Left lobe of liver (tissue), 2 donors: ENCODE measurements at regions not wholly inside any gene's neighbourhood (a gene's known extent, or its start where the extent isn't known, plus 50 kb on each side); places are given as distances from the start of the nearest gene placed in this dataset.
"Not testable (repeated sequence)": the region's sequence is repeated elsewhere in the genome, so short reads cannot be mapped to it uniquely, and the experiment has no call there.

ENCODE experiments used
- ATAC-seq: fragments of 200-7000 bp; cut with Tn5 transposase; one replicate; pipeline ENCODE4 v1.9.1; 2020; ENCODE audit warnings: mild to moderate bottlenecking, moderate library complexity
- DNase-seq: peaks from one replicate; pipeline ENCODE4 v3.0.0-alpha.2; 2020; ENCODE audit warnings: low spot score
- donor health status: DM: no; HTN: no; CAD: no; lungs with moderate emphysema.
- donor health status: DM: no; HTN: yes; CAD: no.

DNA sequence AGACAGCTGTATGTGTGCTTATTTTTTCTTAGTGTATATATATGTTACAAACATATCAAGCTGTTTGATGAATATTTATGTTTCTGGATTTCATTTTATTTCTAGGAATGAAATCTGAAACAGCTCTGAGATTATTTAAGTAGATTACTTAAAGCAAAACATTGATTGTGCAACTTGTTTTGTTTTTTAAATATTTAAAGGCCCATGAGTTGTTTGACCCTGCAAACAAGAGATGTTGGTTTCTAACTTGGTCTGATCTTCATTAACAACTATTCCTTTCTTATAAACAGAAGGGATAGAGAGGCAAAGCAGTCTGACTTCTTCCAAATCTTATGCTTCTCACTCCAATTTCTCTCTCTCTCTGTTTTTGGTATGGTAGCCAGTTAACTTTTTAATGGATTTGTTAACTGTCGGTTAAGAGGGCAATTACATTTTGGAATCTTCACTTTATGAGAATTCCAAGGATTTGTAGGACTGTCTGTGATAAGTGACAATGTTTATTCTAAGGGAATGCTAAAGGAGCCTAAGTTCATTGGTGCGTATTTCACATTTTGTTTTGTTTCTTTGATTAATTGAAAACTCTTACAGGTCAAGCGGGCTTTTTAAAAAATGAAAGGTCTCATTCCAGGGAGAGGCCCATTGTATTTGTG, 102.6 kb upstream of the HMGA2 start:
- no peak for ATAC-seq
- DNase-seq = no peak

- ATAC-seq = no peak
- DNase-seq = no peak
Observed at GRCh38 chr12:65725376-65725775, 98.9 kb upstream of the HMGA2 start.

DNA sequence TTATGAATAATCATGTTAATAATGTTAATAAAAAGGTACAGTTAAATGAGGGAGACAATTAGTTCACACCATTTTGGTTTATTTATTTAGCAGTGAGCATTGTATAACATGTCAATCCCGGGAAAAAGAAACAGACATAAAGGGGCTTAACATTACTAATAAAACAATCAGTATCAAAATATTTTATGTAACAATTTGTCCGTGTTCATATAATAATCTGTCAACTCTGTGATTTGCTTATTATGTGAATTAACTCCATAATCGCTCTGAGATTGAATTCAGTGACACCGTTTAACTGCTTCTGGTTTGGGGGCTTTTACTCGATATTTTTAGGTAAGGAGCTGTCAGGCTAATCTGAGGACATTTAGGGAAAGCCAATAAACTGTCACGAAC, 95.8 kb upstream of the HMGA2 start:
- no peak for ATAC-seq
- no peak for DNase-seq

DNA sequence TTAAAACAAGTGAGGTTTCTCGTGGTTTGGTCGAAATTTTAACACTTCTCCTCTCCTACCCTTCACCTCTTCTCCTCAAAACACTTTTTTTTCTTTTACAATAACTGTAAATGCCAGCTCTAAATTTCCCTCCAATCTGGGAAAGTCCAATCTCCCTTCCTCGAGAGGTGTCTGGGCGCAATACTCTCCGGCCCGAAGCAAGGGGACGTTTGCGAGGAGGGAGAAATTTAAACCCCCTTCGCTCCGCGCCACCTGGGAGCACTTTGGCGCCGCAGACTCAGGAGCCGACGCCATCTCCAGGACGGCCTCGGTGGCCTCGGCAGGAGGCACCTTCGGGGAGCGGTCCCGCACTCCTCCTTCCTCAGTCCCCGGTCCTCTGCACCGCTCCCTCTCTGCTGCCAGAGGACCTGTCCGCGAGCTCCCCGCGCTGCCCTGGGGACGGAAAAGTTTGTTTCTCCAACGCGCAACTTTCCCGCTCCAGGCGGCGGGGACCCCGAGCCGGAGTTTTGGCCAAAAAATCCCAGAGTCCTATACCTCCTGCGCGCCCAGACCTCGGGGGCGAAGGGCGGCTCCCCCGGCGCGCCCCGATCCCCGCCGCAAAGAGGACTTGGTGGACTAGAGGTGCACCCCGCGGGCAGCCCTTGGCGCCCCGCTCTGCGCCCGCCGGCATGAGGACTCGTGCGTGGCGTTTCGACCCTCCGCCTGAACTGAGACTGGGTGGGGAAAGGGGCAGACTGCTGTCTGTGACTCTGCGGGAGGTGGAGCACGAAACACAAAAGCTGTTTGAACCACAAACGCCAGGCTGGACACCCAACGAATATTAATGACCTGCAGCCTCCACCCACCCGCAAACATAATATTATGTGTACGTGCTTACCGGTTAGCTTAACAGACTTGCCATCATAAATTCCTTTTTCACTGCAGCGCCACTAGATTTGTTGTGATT, 95.2 kb upstream of the HMGA2 start:
- DNase-seq (no peak), ATAC-seq (no peak)

DNA sequence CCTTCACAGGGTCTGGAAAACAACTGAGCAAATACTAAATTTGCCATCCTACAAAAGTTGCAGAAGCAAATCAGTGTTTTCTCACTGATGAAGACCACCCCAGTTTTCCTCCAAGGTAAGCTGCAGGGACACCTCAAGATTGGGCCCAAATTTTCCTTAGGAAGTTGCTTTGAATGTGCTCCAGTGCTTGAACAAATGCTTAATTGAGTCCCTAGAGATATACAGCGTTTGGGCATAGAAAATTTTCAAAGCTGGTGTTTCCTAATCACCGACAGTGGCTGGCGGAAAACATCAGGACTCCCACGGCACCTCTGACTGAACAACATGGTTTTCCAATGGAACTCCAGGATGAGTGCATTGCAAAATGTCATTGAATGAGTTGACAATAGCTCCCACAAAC, 92.5 kb upstream of the HMGA2 start:
- DNase-seq (no peak), ATAC-seq (no peak)

GRCh38 chr12:65733643-65734042, 90.6 kb upstream of the HMGA2 start:
- not testable (repeated sequence) for ATAC-seq, DNase-seq

- no peak for DNase-seq
- ATAC-seq = no peak
Observed at GRCh38 chr12:65734226-65734625, 90.1 kb upstream of the HMGA2 start.

DNA sequence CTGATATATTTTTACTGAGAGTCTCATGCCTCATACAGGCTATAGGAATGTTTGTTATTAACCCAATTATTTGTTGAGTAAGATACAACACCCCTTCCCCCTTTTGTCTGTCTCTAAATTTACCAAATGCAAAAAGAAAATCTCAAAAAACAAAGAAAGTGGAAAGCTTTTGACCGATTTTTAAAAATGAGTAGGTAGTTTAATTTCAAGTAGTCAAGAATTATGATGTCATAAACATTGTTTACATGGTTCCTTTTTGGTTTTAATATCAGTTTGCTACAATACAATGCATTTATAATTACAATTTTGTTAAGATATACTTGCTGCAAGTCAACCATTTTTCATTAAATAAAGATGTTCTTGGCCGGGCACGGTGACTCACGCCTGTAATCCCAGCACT, 84.7 kb upstream of the HMGA2 start:
- no peak for DNase-seq
- ATAC-seq = no peak

- ATAC-seq = no peak
- no peak for DNase-seq
Observed at GRCh38 chr12:65740506-65740872, 83.8 kb upstream of the HMGA2 start.

GRCh38 chr12:65740873-65741600, 83.2 kb upstream of the HMGA2 start:
- DNase-seq (no peak), ATAC-seq (peak; percentile 60)

DNA sequence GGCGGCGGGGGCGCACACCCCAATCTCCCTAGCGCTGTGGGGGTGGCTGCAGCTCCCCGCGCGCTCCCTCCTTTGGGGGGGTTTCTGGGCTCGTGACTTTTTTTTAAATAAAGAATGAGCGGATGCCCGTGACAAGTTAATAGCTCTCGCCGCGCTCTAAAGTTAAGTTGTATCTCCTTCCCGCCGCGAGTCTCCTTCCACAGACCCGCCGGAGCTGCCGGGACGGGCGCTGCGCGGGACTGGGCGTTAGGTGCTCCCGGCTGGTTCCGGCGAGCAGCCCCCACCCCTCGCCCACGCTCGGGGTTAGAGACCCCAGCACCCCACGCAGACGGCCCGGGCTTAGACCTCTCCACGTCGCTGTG, 82.6 kb upstream of the HMGA2 start:
- DNase-seq = no peak
- peak; percentile 11 for ATAC-seq

- DNase-seq (no peak), ATAC-seq (no peak)
Observed at GRCh38 chr12:65742018-65743010, 82.0 kb upstream of the HMGA2 start.

DNA sequence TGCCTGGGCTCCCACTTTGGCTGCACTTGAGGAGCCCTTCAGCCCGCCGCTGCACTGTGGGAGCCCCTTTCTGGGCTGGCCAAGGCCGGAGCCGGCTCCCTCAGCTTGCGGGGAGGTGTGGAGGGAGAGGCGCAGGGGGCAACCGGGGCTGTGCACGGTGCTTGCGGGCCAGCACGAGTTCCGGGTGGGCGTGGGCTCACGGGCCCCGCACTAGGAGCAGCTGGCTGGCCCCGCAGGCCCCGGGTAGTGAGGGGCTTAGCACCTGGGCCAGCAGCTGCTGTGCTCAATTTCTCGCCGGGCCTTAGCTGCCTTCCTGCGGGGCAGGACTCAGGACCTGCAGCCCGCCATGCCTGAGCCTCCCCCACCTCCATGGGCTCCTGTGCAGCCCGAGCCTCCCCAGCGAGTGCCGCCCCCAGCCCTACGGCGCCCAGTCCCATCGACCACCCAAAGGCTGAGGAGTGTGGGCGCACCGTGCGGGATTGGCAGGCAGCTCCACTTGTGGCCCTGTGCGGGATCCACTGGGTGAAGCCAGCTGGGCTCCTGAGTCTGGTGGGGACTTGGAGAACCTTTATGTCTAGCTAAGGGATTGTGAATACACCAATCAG, 79.9 kb upstream of the HMGA2 start:
- DNase-seq, ATAC-seq: not testable (repeated sequence)

DNA sequence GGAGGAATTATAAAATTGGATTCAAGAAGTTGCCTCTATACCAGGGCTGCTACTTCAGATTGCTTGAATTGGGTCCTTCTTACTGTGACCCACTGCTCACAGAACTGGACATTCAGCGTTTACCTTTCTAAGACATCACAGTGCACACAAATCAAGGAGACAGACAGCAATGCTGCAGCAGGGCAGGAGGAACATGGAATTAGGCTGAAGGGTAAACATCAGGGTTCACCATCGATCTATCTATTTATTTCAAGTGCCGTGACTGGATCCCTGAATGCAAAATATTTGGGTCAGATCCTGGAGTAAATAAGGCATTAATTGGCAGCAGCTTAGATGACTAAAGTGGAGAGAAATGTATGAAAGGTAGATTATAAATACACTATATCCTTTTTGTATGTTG, 76.9 kb upstream of the HMGA2 start:
- ATAC-seq = no peak

DNA sequence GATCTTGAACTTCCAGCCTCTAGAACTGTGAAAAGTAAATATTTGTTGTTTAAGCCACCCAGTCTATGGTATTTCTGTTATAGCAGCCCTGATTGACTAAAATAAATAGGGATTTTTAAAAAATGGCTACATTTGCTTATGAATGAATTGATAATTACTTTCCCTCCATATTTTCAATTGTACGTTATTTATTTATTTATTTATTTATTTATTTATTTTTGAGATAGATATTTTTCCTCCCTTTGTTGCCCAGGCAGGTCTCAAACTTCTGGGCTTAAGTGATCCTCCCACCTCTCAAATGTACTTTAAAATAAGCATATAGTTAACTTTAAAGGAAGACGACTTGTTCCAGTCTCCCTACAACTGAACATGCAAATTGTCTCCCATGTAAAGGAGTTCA, 76.0 kb upstream of the HMGA2 start:
- ATAC-seq = no peak

More for the DNA sequence above, 76.9 kb upstream of the HMGA2 start:
- DNase-seq = no peak

DNA sequence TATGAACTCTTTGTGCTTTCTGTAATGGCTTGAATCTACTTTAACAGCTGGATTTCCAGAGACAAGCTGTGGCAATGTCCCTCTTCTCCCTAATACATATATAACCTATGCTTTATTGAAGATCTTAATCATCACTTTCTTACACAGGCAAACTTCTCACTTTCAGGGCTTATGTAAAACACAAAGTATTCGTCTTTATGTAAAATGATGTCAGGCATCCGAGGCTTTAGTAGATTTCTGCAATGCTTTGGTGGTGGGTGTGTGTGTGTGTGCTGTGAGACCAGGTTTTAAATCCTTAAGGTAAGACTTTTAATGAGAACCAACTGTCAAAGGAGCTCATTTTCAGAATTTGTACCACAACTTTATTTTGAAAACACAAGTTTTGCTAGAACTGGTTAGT, 70.0 kb upstream of the HMGA2 start:
- DNase-seq = no peak
- ATAC-seq = no peak

More for the DNA sequence above, 76.0 kb upstream of the HMGA2 start:
- no peak for DNase-seq

DNA sequence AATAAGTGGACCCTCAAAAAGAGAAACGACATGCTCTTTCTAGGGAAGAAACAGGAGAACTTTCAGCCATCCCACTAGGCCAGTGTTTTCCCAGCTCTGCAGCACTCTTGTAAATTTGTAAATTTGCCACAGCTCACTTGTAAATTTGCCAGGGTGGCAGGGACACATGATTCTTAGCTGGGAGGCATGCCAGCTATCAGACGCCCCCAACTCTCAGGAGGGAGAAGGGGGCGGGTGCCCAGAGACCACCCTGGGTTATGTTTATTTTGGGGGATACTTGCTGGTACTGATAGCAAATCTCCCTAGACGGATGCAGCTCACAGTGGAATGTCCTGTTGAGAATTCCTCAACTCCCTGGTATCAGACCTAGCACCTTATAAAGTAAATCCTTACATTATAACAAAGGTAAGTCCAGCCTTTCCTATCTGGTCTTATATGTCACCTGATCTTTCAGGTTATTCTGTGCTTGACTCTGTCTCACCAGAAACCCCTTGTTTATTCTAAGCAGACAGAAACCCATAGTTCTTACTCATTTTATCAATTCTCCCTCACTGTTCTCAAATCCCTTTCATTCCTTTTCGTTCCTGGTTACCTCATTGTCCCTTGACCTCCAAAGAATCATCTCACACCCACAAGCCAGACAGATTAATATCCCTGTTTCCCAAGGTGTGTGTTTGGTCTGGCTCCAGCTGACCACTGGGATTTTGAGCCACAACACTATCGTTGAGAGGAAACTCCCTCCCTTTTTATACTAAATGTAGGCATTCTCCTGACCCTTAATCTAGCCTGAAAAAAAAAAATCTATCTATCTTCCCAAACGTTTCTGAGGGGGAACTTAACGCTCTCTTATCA, 69.3 kb upstream of the HMGA2 start:
- no peak for DNase-seq
- no peak for ATAC-seq

DNA sequence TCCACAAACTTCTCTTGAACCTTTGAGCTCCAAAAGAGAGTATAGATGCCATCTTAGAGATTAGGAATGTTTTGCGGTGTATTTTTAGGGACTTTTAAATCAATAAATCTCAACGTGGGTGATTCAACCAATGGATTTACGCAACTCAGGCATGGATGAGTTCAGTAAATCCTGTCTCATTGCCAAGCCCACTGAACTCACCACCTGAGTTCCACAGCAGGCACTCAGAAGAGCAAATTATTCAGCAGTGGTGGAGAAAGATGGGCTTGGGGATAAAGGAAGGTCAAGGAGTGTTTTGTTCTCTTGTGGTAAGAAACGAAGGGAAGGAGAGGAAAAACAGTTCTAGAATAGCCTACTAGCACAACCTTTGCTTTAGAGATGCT, 68.7 kb upstream of the HMGA2 start:
- DNase-seq (no peak), ATAC-seq (no peak)

DNA sequence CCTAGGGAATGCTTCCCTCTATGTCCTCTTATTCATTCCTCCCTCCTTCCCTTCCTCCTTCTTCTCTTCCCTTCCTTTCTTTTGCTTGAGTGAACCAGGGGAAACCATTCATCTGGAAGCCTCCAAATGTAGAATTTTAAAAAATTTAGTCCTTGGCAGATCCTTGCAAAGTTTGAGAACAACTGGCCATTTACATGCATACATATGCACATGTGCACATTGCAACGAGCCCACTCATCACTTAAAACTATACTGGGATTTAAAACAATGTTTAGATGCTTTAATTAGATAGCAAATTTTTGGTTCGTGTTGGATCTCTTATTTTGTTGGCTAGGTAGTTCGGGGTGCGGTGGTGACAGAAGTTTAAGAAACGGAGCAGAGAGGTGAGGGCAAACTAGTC, 68.0 kb upstream of the HMGA2 start:
- DNase-seq (no peak), ATAC-seq (no peak)
